ENCODE measurements at regions not wholly inside any gene's neighbourhood (a gene's known extent, or its start where the extent isn't known, plus 50 kb on each side); places are given as distances from the start of the nearest gene placed in this dataset.

DNA sequence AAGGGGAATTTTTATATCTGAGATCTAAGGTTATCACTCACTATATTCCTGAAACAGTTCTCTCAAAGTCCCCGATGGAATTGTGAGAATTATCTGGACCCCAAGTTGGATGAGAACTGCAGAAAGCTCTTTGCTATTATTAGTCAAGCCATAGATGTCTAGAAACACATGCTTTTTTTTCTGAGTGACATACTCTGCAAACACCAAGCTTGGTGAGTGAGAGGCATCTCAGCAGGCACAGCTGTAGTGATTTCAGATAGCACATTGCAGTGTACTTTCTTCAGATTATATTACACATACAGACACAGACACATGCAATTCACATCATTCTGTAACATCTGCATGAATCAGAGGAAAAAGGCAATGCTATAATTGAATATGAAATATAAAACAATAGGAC is 111.1 kb upstream of the UFL1 start:
- intact Hi-C loops (cut with micrococcal nuclease) = no loop called here
- H3K4me1 ChIP-seq (ENCODE audit: control insufficient read depth in 1 of 2, insufficient read depth in 2 of 2, low read length in 2 of 2) = no peaks in the 10 kb centered on the region
- DNase-seq (ENCODE audit: low read depth, low spot score) (no peak), ATAC-seq (no peak)
- no peak overlapping the region for H2AFZ ChIP-seq (ENCODE audit: low read depth, low read length, poor library complexity, severe bottlenecking)
- H3K79me2 ChIP-seq (ENCODE audit: insufficient read depth, low read length) = no peaks in the 10 kb centered on the region
- RAD21 ChIA-PET (ENCODE audit: low non-redundant PET in 1 of 2, low total read pairs in 2 of 2, uncharacterized antibody in 2 of 2, unreplicated experiment in 2 of 2) = no interaction called here
- POLR2A ChIA-PET = no interaction called here
- H3K4me2 ChIP-seq (ENCODE audit: low read length) = no peak overlapping the region
- H3K36me3 ChIP-seq (ENCODE audit: control insufficient read depth in 1 of 2, insufficient read depth in 2 of 2, low read length in 2 of 2) = no peaks in the 10 kb centered on the region
- H3K9me2 ChIP-seq (ENCODE audit: insufficient read depth) = no peaks in the 10 kb centered on the region
- CTCF ChIA-PET = no interaction called here
- TF ChIP-seq ZFX (IDR thresholded peaks at IDR 0.05) = no peak
- TF ChIP-seq, protein P1, sequence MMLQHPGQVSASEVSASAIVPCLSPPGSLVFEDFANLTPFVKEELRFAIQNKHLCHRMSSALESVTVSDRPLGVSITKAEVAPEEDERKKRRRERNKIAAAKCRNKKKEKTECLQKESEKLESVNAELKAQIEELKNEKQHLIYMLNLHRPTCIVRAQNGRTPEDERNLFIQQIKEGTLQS (IDR thresholded peaks at IDR 0.05) = no peak
- no TSS peak for BruUV-seq (replicated peaks)
- H3K9ac ChIP-seq (ENCODE audit: low read length) = no peak overlapping the region
- no peaks in the 10 kb centered on the region for H3K9me3 ChIP-seq (ENCODE audit: control insufficient read depth in 1 of 2, insufficient read depth in 1 of 2, low read depth in 1 of 2, low read length in 2 of 2)
- no peaks in the 10 kb centered on the region for H3K27me3 ChIP-seq (ENCODE audit: insufficient read depth, low read length)
- no peaks in the 10 kb centered on the region for H4K20me1 ChIP-seq (ENCODE audit: insufficient read depth)
- no peak overlapping the region for H3K4me3 ChIP-seq (replicated peaks in 1 of 2; ENCODE audit: low read depth in 1 of 2, low read length in 2 of 2)
- H3K27ac ChIP-seq (ENCODE audit: low read depth, low read length) = no peak overlapping the region

DNA sequence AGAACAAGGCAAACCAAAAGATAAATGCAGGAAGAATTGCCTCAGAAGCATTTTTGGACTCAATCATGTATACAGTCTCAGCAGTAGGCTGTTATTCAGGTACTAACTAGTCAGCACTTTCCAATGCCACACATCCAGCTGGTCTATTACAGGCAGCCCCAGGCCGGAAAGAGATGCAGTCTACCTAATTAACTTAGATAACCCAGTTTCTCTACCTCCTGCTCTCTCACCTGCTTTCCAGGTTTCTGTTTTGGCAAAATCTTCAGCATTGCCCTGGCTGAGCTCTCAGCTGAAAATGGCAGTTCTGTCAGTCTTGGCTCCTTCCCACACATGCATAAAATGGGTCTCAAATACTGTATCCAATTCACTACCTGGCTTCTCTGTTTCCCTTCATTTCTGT is 101.3 kb upstream of the UFL1 start:
- ChIA-PET CTCF (no interaction called here), RAD21 (ENCODE audit: low non-redundant PET in 1 of 2, low total read pairs in 2 of 2, uncharacterized antibody in 2 of 2, unreplicated experiment in 2 of 2) (no interaction called here), POLR2A (no interaction called here)
- TF ChIP-seq ELF1 (IDR thresholded peaks at IDR 0.05; ENCODE audit: borderline replicate concordance, low read depth) (no peak), POLR2A (IDR thresholded peaks at IDR 0.05; ENCODE audit: borderline replicate concordance, extremely low read depth, insufficient read depth, insufficient read length) (no peak), RAD21 (IDR thresholded peaks at IDR 0.05; ENCODE audit: low read depth) (no peak), POLR2AphosphoS5 (IDR thresholded peaks at IDR 0.05; ENCODE audit: low read depth, low read length) (no peak)
- TF ChIP-seq, protein P2, sequence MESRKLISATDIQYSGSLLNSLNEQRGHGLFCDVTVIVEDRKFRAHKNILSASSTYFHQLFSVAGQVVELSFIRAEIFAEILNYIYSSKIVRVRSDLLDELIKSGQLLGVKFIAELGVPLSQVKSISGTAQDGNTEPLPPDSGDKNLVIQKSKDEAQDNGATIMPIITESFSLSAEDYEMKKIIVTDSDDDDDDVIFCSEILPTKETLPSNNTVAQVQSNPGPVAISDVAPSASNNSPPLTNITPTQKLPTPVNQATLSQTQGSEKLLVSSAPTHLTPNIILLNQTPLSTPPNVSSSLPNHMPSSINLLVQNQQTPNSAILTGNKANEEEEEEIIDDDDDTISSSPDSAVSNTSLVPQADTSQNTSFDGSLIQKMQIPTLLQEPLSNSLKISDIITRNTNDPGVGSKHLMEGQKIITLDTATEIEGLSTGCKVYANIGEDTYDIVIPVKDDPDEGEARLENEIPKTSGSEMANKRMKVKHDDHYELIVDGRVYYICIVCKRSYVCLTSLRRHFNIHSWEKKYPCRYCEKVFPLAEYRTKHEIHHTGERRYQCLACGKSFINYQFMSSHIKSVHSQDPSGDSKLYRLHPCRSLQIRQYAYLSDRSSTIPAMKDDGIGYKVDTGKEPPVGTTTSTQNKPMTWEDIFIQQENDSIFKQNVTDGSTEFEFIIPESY (IDR thresholded peaks at IDR 0.05; ENCODE audit: extremely low read depth, insufficient replicate concordance, low read length) = no peak
- Histone ChIP-seq H3K4me3 (replicated peaks in 1 of 2; ENCODE audit: low read depth in 1 of 2, low read length in 2 of 2) (no peak overlapping the region), H3K79me2 (ENCODE audit: insufficient read depth, low read length) (no peaks in the 10 kb centered on the region), H3K4me2 (ENCODE audit: low read length) (no peak overlapping the region), H3K9ac (ENCODE audit: low read length) (no peak overlapping the region), H4K20me1 (ENCODE audit: insufficient read depth) (no peaks in the 10 kb centered on the region), H3K9me2 (ENCODE audit: insufficient read depth) (no peaks in the 10 kb centered on the region), H3K36me3 (ENCODE audit: control insufficient read depth in 1 of 2, insufficient read depth in 2 of 2, low read length in 2 of 2) (no peaks in the 10 kb centered on the region), H3K4me1 (ENCODE audit: control insufficient read depth in 1 of 2, insufficient read depth in 2 of 2, low read length in 2 of 2) (no peaks in the 10 kb centered on the region), H2AFZ (ENCODE audit: low read depth, low read length, poor library complexity, severe bottlenecking) (no peak overlapping the region), H3K27me3 (ENCODE audit: insufficient read depth, low read length) (no peaks in the 10 kb centered on the region), H3K9me3 (ENCODE audit: control insufficient read depth in 1 of 2, insufficient read depth in 1 of 2, low read depth in 1 of 2, low read length in 2 of 2) (no peaks in the 10 kb centered on the region), H3K27ac (ENCODE audit: low read depth, low read length) (no peak overlapping the region)
- ATAC-seq (no peak), DNase-seq (ENCODE audit: low read depth, low spot score) (no peak)
- intact Hi-C loops (cut with micrococcal nuclease) = no loop called here
- no TSS peak for BruUV-seq (replicated peaks)
